Gastrocnemius medialis (tissue), 4 donors: ENCODE measurements at regions not wholly inside any gene's neighbourhood (a gene's known extent, or its start where the extent isn't known, plus 50 kb on each side); places are given as distances from the start of the nearest gene placed in this dataset.

Experiments
- POLR2A ChIP-seq, 2 donors: fragments of 450-650 bp; IDR thresholded peaks; one replicate each; pipeline ENCODE4 v1.6.1; 2017; ENCODE audit warnings: antibody characterized with exemption in 2 of 2, mild to moderate bottlenecking in 2 of 2, moderate library complexity in 2 of 2
- TF ChIP-seq, protein P1 (sequence below), 5 experiments: fragments of 450-650 bp in 3 of 5; fragments of 200-600 bp in 2 of 5; sonication (generic) in 2 of 5; IDR thresholded peaks in 4 of 5; conservative IDR thresholded peaks in 1 of 5; 1 replicate in 4 of 5; 2 replicates in 1 of 5; pipeline ENCODE4 v1.5.1; 2016 to 2019; ENCODE audit warnings: antibody characterized with exemption in 5 of 5, mild to moderate bottlenecking in 3 of 5, moderate library complexity in 3 of 5

DNA sequence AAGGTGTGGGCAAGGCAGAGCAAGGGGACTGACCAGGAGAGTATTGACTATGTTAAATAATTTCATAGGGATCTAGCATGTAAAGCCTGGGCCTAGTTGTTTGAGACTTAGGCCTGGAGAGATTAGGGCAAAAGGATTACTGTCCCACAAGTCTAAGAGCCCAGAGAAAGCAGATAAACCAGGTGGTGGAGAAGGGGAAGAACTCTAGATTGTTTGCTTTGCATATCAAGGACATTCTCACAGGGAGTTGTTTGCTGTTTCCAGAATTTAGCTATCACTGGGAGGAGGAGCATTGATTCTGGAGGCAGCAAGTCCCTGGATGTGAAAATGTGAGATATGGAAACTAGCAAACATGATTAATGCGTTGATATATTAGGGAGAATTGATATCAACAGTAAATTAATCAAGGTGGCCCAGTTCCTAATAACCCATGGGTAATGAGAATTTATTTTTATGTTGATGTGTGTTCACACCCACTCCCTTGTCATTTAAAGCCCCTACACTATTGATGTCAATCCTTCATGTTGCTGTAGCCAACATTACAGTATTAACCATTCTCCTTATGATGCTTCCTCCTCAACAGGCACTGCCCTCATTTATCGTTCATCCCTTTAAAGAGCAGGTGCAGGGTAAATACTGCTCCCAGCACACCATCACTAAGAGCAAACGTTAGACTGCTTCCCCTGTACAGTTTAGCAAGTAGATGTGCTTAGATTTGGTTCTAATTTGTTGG is 1666.7 kb upstream of the FLRT2 start:
- TF ChIP-seq, protein P1, sequence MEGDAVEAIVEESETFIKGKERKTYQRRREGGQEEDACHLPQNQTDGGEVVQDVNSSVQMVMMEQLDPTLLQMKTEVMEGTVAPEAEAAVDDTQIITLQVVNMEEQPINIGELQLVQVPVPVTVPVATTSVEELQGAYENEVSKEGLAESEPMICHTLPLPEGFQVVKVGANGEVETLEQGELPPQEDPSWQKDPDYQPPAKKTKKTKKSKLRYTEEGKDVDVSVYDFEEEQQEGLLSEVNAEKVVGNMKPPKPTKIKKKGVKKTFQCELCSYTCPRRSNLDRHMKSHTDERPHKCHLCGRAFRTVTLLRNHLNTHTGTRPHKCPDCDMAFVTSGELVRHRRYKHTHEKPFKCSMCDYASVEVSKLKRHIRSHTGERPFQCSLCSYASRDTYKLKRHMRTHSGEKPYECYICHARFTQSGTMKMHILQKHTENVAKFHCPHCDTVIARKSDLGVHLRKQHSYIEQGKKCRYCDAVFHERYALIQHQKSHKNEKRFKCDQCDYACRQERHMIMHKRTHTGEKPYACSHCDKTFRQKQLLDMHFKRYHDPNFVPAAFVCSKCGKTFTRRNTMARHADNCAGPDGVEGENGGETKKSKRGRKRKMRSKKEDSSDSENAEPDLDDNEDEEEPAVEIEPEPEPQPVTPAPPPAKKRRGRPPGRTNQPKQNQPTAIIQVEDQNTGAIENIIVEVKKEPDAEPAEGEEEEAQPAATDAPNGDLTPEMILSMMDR (IDR thresholded peaks at IDR 0.05 in 4 of 5, conservative IDR thresholded peaks at IDR 0.05 in 1 of 5) = no peak
- TF ChIP-seq POLR2A (IDR thresholded peaks at IDR 0.05) = no peak
